H1 (cell line): ENCODE measurements at regions not wholly inside any gene's neighbourhood (a gene's known extent, or its start where the extent isn't known, plus 50 kb on each side); places are given as distances from the start of the nearest gene placed in this dataset.

Experiments
- CTCF ChIA-PET: fragments of 300-600 bp; sonication (Branson Sonifier 250); formaldehyde crosslinking; loops from one replicate; lab custom pipeline; 2021; ENCODE audit not compliant: partially characterized antibody; lab: Charles Lee
- POLR2A ChIA-PET: fragments of 300-600 bp; sonication (Branson Sonifier 250); formaldehyde crosslinking; loops from one replicate; lab custom pipeline; 2021; ENCODE audit warnings: inconsistent platforms; ENCODE audit not compliant: partially characterized antibody; lab: Charles Lee
- DNase-seq, 2 experiments: peaks; one replicate each; pipeline versions ENCODE4 v3.0.0 to v3.0.0-alpha.2; 2010 to 2022; ENCODE audit warnings: low spot score in 2 of 2, low read depth in 1 of 2, mixed read lengths in 1 of 2
- FAIRE-seq: peaks from 2 replicates; lab custom pipeline; 2011; peaks lifted over from hg19 to GRCh38; lab: Jason Lieb, UNC
- H2AFZ ChIP-seq: 2 replicates; pipeline ENCODE4 v1.8.1; 2012; ENCODE audit warnings: low read length, inconsistent platforms
- H2AK5ac ChIP-seq: 2 replicates; pipeline ENCODE4 v1.6.1; 2013; ENCODE audit warnings: low read depth, low read length
- H2BK120ac ChIP-seq: replicated peaks from 2 replicates; pipeline ENCODE3; 2013; ENCODE audit warnings: low read depth, low read length, inconsistent platforms
- H2BK12ac ChIP-seq: 2 replicates; pipeline ENCODE4 v1.6.1; 2013; ENCODE audit warnings: low read depth, low read length
- H2BK15ac ChIP-seq: 2 replicates; pipeline ENCODE4 v1.6.1; 2013; ENCODE audit warnings: low read length
- H2BK20ac ChIP-seq: 2 replicates; pipeline ENCODE4 v1.6.1; 2013; ENCODE audit warnings: low read length
- H2BK5ac ChIP-seq: 2 replicates; pipeline ENCODE4 v1.6.1; 2013; ENCODE audit warnings: low read depth, low read length
- H3K14ac ChIP-seq: 2 replicates; pipeline ENCODE4 v1.6.1; 2013; ENCODE audit warnings: inconsistent platforms; ENCODE audit not compliant: insufficient read length
- H3K18ac ChIP-seq: 2 replicates; pipeline ENCODE4 v1.6.1; 2013; ENCODE audit warnings: low read length; ENCODE audit errors: extremely low read depth
- H3K23ac ChIP-seq: 2 replicates; pipeline ENCODE4 v1.6.1; 2013; ENCODE audit warnings: inconsistent platforms; ENCODE audit not compliant: insufficient read length
- H3K23me2 ChIP-seq: 2 replicates; pipeline ENCODE4 v1.6.1; 2013; ENCODE audit warnings: low read depth, low read length
- H3K27ac ChIP-seq: 2 replicates; pipeline ENCODE4 v1.6.1; 2011; ENCODE audit warnings: low read depth, low read length, inconsistent platforms
- H3K27me3 ChIP-seq, 4 experiments: replicated peaks in 1 of 4; 1 replicate in 1 of 4; 2 replicates in 3 of 4; pipeline versions ENCODE4 v1.6.1 to v1.8.1; 2011 to 2013; ENCODE audit warnings: low read length in 3 of 4, mild to moderate bottlenecking in 3 of 4, inconsistent platforms in 2 of 4, mixed read lengths in 2 of 4, moderate library complexity in 1 of 4; ENCODE audit not compliant: control insufficient read depth in 3 of 4, insufficient read depth in 3 of 4; ENCODE audit errors: extremely low read depth in 1 of 4
- H3K36me3 ChIP-seq, 4 experiments: 2 replicates each; pipeline versions ENCODE4 v1.6.1 to v1.8.1; 2011 to 2013; ENCODE audit warnings: mild to moderate bottlenecking in 4 of 4, low read length in 3 of 4, moderate library complexity in 2 of 4, control low read depth in 1 of 4, inconsistent platforms in 1 of 4; ENCODE audit not compliant: insufficient read depth in 4 of 4, control insufficient read depth in 2 of 4
- H3K4ac ChIP-seq: replicated peaks from 2 replicates; pipeline ENCODE3; 2013; ENCODE audit warnings: low read length, low read depth, mixed read lengths, inconsistent platforms; ENCODE audit not compliant: insufficient read length
- H3K4me1 ChIP-seq, 4 experiments: replicated peaks in 1 of 4; 1 replicate in 1 of 4; 2 replicates in 3 of 4; pipeline versions ENCODE4 v1.6.1 to v1.8.1; 2011 to 2013; ENCODE audit warnings: low read length in 3 of 4, inconsistent platforms in 2 of 4, mixed read lengths in 1 of 4; ENCODE audit not compliant: insufficient read depth in 4 of 4, control insufficient read depth in 3 of 4
- H3K4me2 ChIP-seq, 2 experiments: 2 replicates each; pipeline versions ENCODE4 v1.6.1 to v1.8.1; 2011 to 2013; ENCODE audit warnings: low read depth in 2 of 2, low read length in 2 of 2, control low read depth in 1 of 2, inconsistent platforms in 1 of 2, mild to moderate bottlenecking in 1 of 2; ENCODE audit not compliant: insufficient read depth in 1 of 2
- H3K4me3 ChIP-seq, 4 experiments: fragments of 200-600, 300-600 bp in 1 of 4; sonication (generic), shearing (Covaris generic), sonication (Bioruptor Twin) in 1 of 4; 2 replicates each; pipeline versions ENCODE4 v1.5.1 to v1.8.1; 2011 to 2016; ENCODE audit warnings: low read length in 4 of 4, low read depth in 3 of 4, control low read depth in 2 of 4, inconsistent platforms in 2 of 4, mild to moderate bottlenecking in 2 of 4, mixed read lengths in 1 of 4, moderate library complexity in 1 of 4; ENCODE audit not compliant: insufficient read depth in 2 of 4; ENCODE audit errors: extremely low read depth in 1 of 4
- H3K56ac ChIP-seq: replicated peaks from 2 replicates; pipeline ENCODE3; 2013; ENCODE audit warnings: low read depth, mild to moderate bottlenecking, mixed read lengths, low read length, inconsistent platforms; ENCODE audit not compliant: insufficient read length
- H3K79me1 ChIP-seq: 2 replicates; pipeline ENCODE4 v1.6.1; 2013; ENCODE audit warnings: low read depth, low read length, control low read depth
- H3K79me2 ChIP-seq, 2 experiments: 2 replicates each; pipeline versions ENCODE4 v1.6.1 to v1.8.1; 2012 to 2013; ENCODE audit warnings: low read length in 2 of 2, mild to moderate bottlenecking in 2 of 2, inconsistent platforms in 1 of 2; ENCODE audit not compliant: insufficient read depth in 2 of 2, control insufficient read depth in 1 of 2
- H3K9ac ChIP-seq, 4 experiments: replicated peaks in 1 of 4; 1 replicate in 1 of 4; 2 replicates in 3 of 4; pipeline versions ENCODE4 v1.6.1 to v1.8.1; 2011 to 2013; ENCODE audit warnings: low read depth in 3 of 4, low read length in 3 of 4, control low read depth in 2 of 4, mild to moderate bottlenecking in 2 of 4, moderate library complexity in 2 of 4, inconsistent platforms in 1 of 4; ENCODE audit errors: extremely low read depth in 1 of 4
- H3K9me3 ChIP-seq, 2 experiments: 2 replicates each; pipeline versions ENCODE4 v1.6.1 to v1.8.1; 2012 to 2013; ENCODE audit warnings: mild to moderate bottlenecking in 2 of 2, moderate library complexity in 2 of 2, control low read depth in 1 of 2, inconsistent platforms in 1 of 2, low read depth in 1 of 2, low read length in 1 of 2, mixed read lengths in 1 of 2; ENCODE audit not compliant: insufficient read depth in 2 of 2
- H4K20me1 ChIP-seq, 2 experiments: replicated peaks in 1 of 2; 2 replicates each; pipeline versions ENCODE3 to v1.8.1; 2011 to 2013; ENCODE audit warnings: inconsistent platforms in 2 of 2, low read length in 2 of 2, mild to moderate bottlenecking in 1 of 2; ENCODE audit not compliant: insufficient read depth in 2 of 2, control insufficient read depth in 1 of 2
- H4K5ac ChIP-seq: 2 replicates; pipeline ENCODE4 v1.6.1; 2013; ENCODE audit warnings: low read length, low read depth, mixed read lengths, inconsistent platforms; ENCODE audit not compliant: insufficient read length
- H4K8ac ChIP-seq: 2 replicates; pipeline ENCODE4 v1.8.0; 2013; ENCODE audit warnings: mild to moderate bottlenecking, moderate library complexity, low read length, inconsistent platforms; ENCODE audit not compliant: insufficient read depth; ENCODE audit errors: extremely low read depth
- H4K91ac ChIP-seq: replicated peaks from 2 replicates; pipeline ENCODE3; 2013; ENCODE audit warnings: low read length, mixed read lengths, inconsistent platforms; ENCODE audit not compliant: insufficient read length
- ATF3 ChIP-seq: IDR thresholded peaks from 2 replicates; pipeline ENCODE4 v1.6.1; 2011; ENCODE audit warnings: low read depth, mild to moderate bottlenecking, low read length; ENCODE audit not compliant: insufficient read depth
- BACH1 ChIP-seq: IDR thresholded peaks from 2 replicates; pipeline ENCODE4 v1.6.1; 2012; ENCODE audit warnings: low read length, improper control_type of control experiment
- EZH2 ChIP-seq: fragments of 200-600 bp; sonication (generic); IDR thresholded peaks from 2 replicates; pipeline ENCODE4 v1.7.1; 2012; ENCODE audit warnings: low read depth, mild to moderate bottlenecking, moderate library complexity, low read length, inconsistent platforms; ENCODE audit not compliant: severe bottlenecking
- JUND ChIP-seq: IDR thresholded peaks from 2 replicates; pipeline ENCODE4 v1.6.1; 2011; ENCODE audit warnings: mild to moderate bottlenecking, improper control_type of control experiment, low read length
- KDM5A ChIP-seq: fragments of 200-600 bp; IDR thresholded peaks from 2 replicates; pipeline ENCODE4 v1.7.1; 2012; ENCODE audit warnings: mild to moderate bottlenecking, low read length, inconsistent platforms, mixed read lengths
- PHF8 ChIP-seq: fragments of 200-600 bp; sonication (generic); conservative IDR thresholded peaks from 2 replicates; pipeline ENCODE4 v1.7.1; 2012; ENCODE audit warnings: low read depth, mild to moderate bottlenecking, inconsistent platforms, low read length, moderate library complexity
- SIN3A ChIP-seq, 2 experiments: IDR thresholded peaks in 1 of 2; conservative IDR thresholded peaks in 1 of 2; 2 replicates each; pipeline ENCODE4 v1.6.1; 2011 to 2012; ENCODE audit warnings: low read length in 2 of 2, improper control_type of control experiment in 1 of 2, low read depth in 1 of 2, mild to moderate bottlenecking in 1 of 2
- SUZ12 ChIP-seq: fragments of 200-600 bp; sonication (generic); IDR thresholded peaks from 2 replicates; pipeline ENCODE4 v1.6.1; 2012; ENCODE audit warnings: mild to moderate bottlenecking, inconsistent platforms, low read length, moderate library complexity, mixed read lengths
- WGBS, 2 experiments: shearing (Covaris generic) in 1 of 2; methylation state at CpG; one replicate each; pipeline versions ENCODE4 v1.1.6 to v1.1.7; 2013 to 2015; ENCODE audit warnings: low lambda C conversion rate in 2 of 2, mixed read lengths in 2 of 2, inconsistent platforms in 1 of 2, low coverage in 1 of 2, missing lambda C conversion rate in 1 of 2; ENCODE audit not compliant: insufficient replicate concordance in 2 of 2, insufficient coverage in 1 of 2, insufficient read length in 1 of 2; ENCODE audit errors: extremely low coverage in 1 of 2, missing lambda C conversion rate in 1 of 2; 5-methylcytosine and 5-hydroxymethylcytosine counted together

GRCh38 chr14:101072531-101072930 lies 169.0 kb upstream of the RTL1 start:
- peaks cover 5 to 24% (median 15%) of the 10 kb centered on the region in 4 experiments for H3K4me1 ChIP-seq
- no peak overlapping the region for H3K14ac ChIP-seq
- H4K20me1 ChIP-seq, result no peaks in the 10 kb centered on the region
- 55% methylated on average over 14 of the region's 16 CpGs; no CpG with 5 or more reads in 1 of the 2 experiments for WGBS, 2 experiments
- H3K9ac ChIP-seq, result no peak overlapping the region
- no peak overlapping the region for H4K8ac ChIP-seq
- peak overlapping the region; percentile 7 for H3K4ac ChIP-seq
- no peak overlapping the region for H2BK20ac ChIP-seq
- TF ChIP-seq SUZ12 (no peak), SIN3A (conservative IDR thresholded peaks at IDR 0.05 in 1 of 2, IDR thresholded peaks at IDR 0.05 in 1 of 2; ENCODE audit: low read depth in 1 of 2, low read length in 2 of 2) (no peak), ATF3 (no peak), PHF8 (no peak), BACH1 (no peak), EZH2 (no peak), JUND (no peak), KDM5A (no peak)
- TF ChIP-seq, all 59 proteins: peak for 0
- Histone ChIP-seq H4K91ac (no peak overlapping the region), H2BK120ac (peak overlapping the region; percentile 39), H2BK5ac (no peak overlapping the region), H3K27me3 (peaks cover 0 to 11% (median 6%) of the 10 kb centered on the region in 4 experiments; a peak in 5 of 7 replicates), H3K4me2 (0 out of 4 replicates have a peak overlapping the region, but pooled peaks have one; percentile 43 to 48), H3K23me2 (peaks cover 3% of the 10 kb centered on the region; the same call in 1 of the 2 replicates), H3K18ac (no peak overlapping the region), H3K79me1 (no peaks in the 10 kb centered on the region), H3K4me3 (no peak overlapping the region), H2AFZ (no peak overlapping the region), H3K56ac (no peak overlapping the region), H3K9me3 (no peaks in the 10 kb centered on the region; a peak in 1 of 4 replicates), H2BK12ac (0 out of 2 replicates have a peak overlapping the region, but pooled peaks have one; percentile 17), H2BK15ac (no peak overlapping the region), H3K36me3 (no peaks in the 10 kb centered on the region), H3K27ac (no peak overlapping the region), H2AK5ac (no peak overlapping the region), H3K23ac (no peak overlapping the region), H3K79me2 (no peaks in the 10 kb centered on the region), H4K5ac (no peak overlapping the region)
- ChIA-PET POLR2A (no interaction called here), CTCF (no interaction called here)
- no peak for FAIRE-seq
- peak in 1 of 2 experiments; percentile 45 for DNase-seq
